ENCODE measurements at regions not wholly inside any gene's neighbourhood (a gene's known extent, or its start where the extent isn't known, plus 50 kb on each side); places are given as distances from the start of the nearest gene placed in this dataset.
"Not testable (repeated sequence)": the region's sequence is repeated elsewhere in the genome, so short reads cannot be mapped to it uniquely, and the experiment has no call there.

GRCh38 chr2:130248355-130248754 is 50.1 kb upstream of the TUBA3E start:
- H3K4ac ChIP-seq (replicated peaks; ENCODE audit: insufficient read length, low read depth, low read length); H3K27me3 ChIP-seq (replicated peaks in 1 of 4; ENCODE audit: control insufficient read depth in 3 of 4, extremely low read depth in 1 of 4, insufficient read depth in 3 of 4, low read length in 3 of 4); CTCF ChIA-PET (ENCODE audit: partially characterized antibody); H3K79me2 ChIP-seq (ENCODE audit: control insufficient read depth in 1 of 2, insufficient read depth in 2 of 2, low read length in 2 of 2); H3K4me3 ChIP-seq (ENCODE audit: extremely low read depth in 1 of 4, insufficient read depth in 2 of 4, low read depth in 3 of 4, low read length in 4 of 4); H2AK5ac ChIP-seq (ENCODE audit: low read depth, low read length); H3K14ac ChIP-seq (ENCODE audit: insufficient read length); H4K20me1 ChIP-seq (replicated peaks in 1 of 2; ENCODE audit: control insufficient read depth in 1 of 2, insufficient read depth in 2 of 2, low read length in 2 of 2); H3K4me2 ChIP-seq (ENCODE audit: insufficient read depth in 1 of 2, low read depth in 2 of 2, low read length in 2 of 2); H2BK12ac ChIP-seq (ENCODE audit: low read depth, low read length); H3K23me2 ChIP-seq (ENCODE audit: low read depth, low read length); H3K27ac ChIP-seq (ENCODE audit: low read depth, low read length); H3K23ac ChIP-seq (ENCODE audit: insufficient read length); POLR2A ChIA-PET (ENCODE audit: partially characterized antibody); H3K56ac ChIP-seq (replicated peaks; ENCODE audit: insufficient read length, low read depth, low read length); H3K79me1 ChIP-seq (ENCODE audit: low read depth, low read length); H2BK5ac ChIP-seq (ENCODE audit: low read depth, low read length); H2BK120ac ChIP-seq (replicated peaks; ENCODE audit: low read depth, low read length); H3K4me1 ChIP-seq (replicated peaks in 1 of 4; ENCODE audit: control insufficient read depth in 3 of 4, insufficient read depth in 4 of 4, low read length in 3 of 4); H3K9ac ChIP-seq (replicated peaks in 1 of 4; ENCODE audit: extremely low read depth in 1 of 4, low read depth in 3 of 4, low read length in 3 of 4); FAIRE-seq; H4K91ac ChIP-seq (replicated peaks; ENCODE audit: insufficient read length, low read length); H3K9me3 ChIP-seq (ENCODE audit: insufficient read depth in 2 of 2, low read depth in 1 of 2, low read length in 1 of 2); H3K18ac ChIP-seq (ENCODE audit: extremely low read depth, low read length); H3K36me3 ChIP-seq (ENCODE audit: control insufficient read depth in 2 of 4, insufficient read depth in 4 of 4, low read length in 3 of 4); H4K8ac ChIP-seq (ENCODE audit: extremely low read depth, insufficient read depth, low read length); H2BK15ac ChIP-seq (ENCODE audit: low read length); DNase-seq (ENCODE audit: low read depth in 1 of 2, low spot score in 2 of 2); H2BK20ac ChIP-seq (ENCODE audit: low read length); H2AFZ ChIP-seq (ENCODE audit: low read length); H4K5ac ChIP-seq (ENCODE audit: insufficient read length, low read depth, low read length): not testable (repeated sequence)
- WGBS, 2 experiments (ENCODE audit: extremely low coverage in 1 of 2, insufficient coverage in 1 of 2, insufficient read length in 1 of 2, insufficient replicate concordance in 2 of 2, low coverage in 1 of 2, low lambda C conversion rate in 2 of 2, missing lambda C conversion rate in 1 of 2): 94% methylated on average over 13 of the region's 13 CpGs; no CpG with 5 or more reads in 1 of the 2 experiments

Measured in H1 (cell line).